Uterus (tissue), 3 donors: ENCODE measurements at regions not wholly inside any gene's neighbourhood (a gene's known extent, or its start where the extent isn't known, plus 50 kb on each side); places are given as distances from the start of the nearest gene placed in this dataset.

ENCODE experiments used
- DNase-seq, 2 donors: peaks; one replicate each; pipeline ENCODE4 v3.0.0-alpha.2; 2019 to 2020
- H3K27ac ChIP-seq, 2 donors: fragments of 200-600 bp; sonication (generic); 1 replicate in 1 of 2; 2 replicates in 1 of 2; pipeline ENCODE4 v1.5.1; 2016 to 2018
- H3K27me3 ChIP-seq, 2 donors: fragments of 200-600 bp; sonication (generic); one replicate each; pipeline ENCODE4 v1.5.1; 2018 to 2019; ENCODE audit warnings: control low read depth in 1 of 2
- H3K36me3 ChIP-seq, 2 donors: fragments of 200-600 bp; sonication (generic); one replicate each; pipeline ENCODE4 v1.5.1; 2019; ENCODE audit warnings: control low read depth in 1 of 2
- H3K4me1 ChIP-seq, 2 donors: fragments of 200-600 bp; sonication (generic); one replicate each; pipeline ENCODE4 v1.5.1; 2018 to 2019; ENCODE audit warnings: control low read depth in 1 of 2
- H3K4me3 ChIP-seq, 2 donors: fragments of 200-600 bp; sonication (generic); 1 replicate in 1 of 2; 2 replicates in 1 of 2; pipeline ENCODE4 v1.5.1; 2018 to 2019; ENCODE audit warnings: mild to moderate bottlenecking in 1 of 2
- H3K9me3 ChIP-seq, 2 donors: fragments of 200-600 bp; sonication (generic); one replicate each; pipeline ENCODE4 v1.5.1; 2019; ENCODE audit warnings: control low read depth in 1 of 2
- CTCF ChIP-seq, 4 experiments: fragments of 200-600 bp in 2 of 4; fragments of 450-650 bp in 2 of 4; sonication (generic) in 2 of 4; IDR thresholded peaks; one replicate each; pipeline ENCODE4 v1.5.1; 2016 to 2019; ENCODE audit warnings: antibody characterized with exemption in 4 of 4, mild to moderate bottlenecking in 2 of 4, moderate library complexity in 1 of 4
- POLR2A ChIP-seq, 2 donors: fragments of 450-650 bp; IDR thresholded peaks; one replicate each; pipeline ENCODE4 v1.6.1; 2016; ENCODE audit warnings: antibody characterized with exemption in 2 of 2, mild to moderate bottlenecking in 1 of 2, moderate library complexity in 1 of 2
- intact Hi-C: fragments of 100-400 bp; cut with DNase I; formaldehyde crosslinking; loops from one replicate; pipeline ENCODE4 v1.15.1; 2023; ENCODE audit warnings: low total_unique reads
- donor health status: DM: yes; HTN: yes; CAD: no.

DNA sequence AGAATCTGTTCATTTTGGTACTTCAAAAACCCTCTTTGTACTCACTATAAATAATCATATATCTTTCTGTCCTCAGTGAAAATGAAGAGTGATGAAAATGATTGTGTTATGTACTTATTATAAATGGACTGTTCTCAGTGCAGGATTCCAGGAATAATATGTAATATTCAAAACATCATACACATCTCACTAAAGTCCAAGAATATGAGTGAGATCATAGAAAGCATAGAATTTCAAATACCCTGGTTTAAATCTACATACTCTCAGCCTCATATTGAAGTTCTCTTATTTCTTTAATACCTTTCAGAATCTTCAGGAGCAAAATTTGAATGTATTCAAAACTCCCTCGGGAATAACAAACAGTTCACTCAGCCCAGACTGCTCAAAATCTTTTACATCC, 868.0 kb downstream of the SLITRK6 start:
- no peaks in the 10 kb centered on the region for H3K4me1 ChIP-seq
- no peaks in the 10 kb centered on the region for H3K36me3 ChIP-seq
- intact Hi-C loops: no loop called here

GRCh38 chr13:84927442-84928169, 871.6 kb downstream of the SLITRK6 start:
- Histone ChIP-seq H3K27ac (no peak overlapping the region), H3K4me1 (no peaks in the 10 kb centered on the region), H3K4me3 (no peak overlapping the region), H3K9me3 (no peaks in the 10 kb centered on the region), H3K36me3 (no peaks in the 10 kb centered on the region), H3K27me3 (no peaks in the 10 kb centered on the region)
- no peak for DNase-seq
- TF ChIP-seq POLR2A (IDR thresholded peaks at IDR 0.05): no peak
- no peak for TF ChIP-seq CTCF (IDR thresholded peaks at IDR 0.05)
- intact Hi-C loops: no loop called here

More for the DNA sequence above, 868.0 kb downstream of the SLITRK6 start:
- Histone ChIP-seq H3K9me3 (no peaks in the 10 kb centered on the region), H3K27ac (no peak overlapping the region), H3K27me3 (no peaks in the 10 kb centered on the region), H3K4me3 (no peak overlapping the region)
- TF ChIP-seq POLR2A (IDR thresholded peaks at IDR 0.05): no peak
- no peak for TF ChIP-seq CTCF (IDR thresholded peaks at IDR 0.05)
- no peak for DNase-seq

GRCh38 chr13:84925443-84925842, 873.8 kb downstream of the SLITRK6 start:
- intact Hi-C loops: no loop called here
- H3K27ac ChIP-seq: no peak overlapping the region
- no peak for DNase-seq
- TF ChIP-seq POLR2A (IDR thresholded peaks at IDR 0.05) (no peak), CTCF (IDR thresholded peaks at IDR 0.05) (no peak)
- no peaks in the 10 kb centered on the region for H3K9me3 ChIP-seq
- H3K27me3 ChIP-seq: no peaks in the 10 kb centered on the region
- no peaks in the 10 kb centered on the region for H3K36me3 ChIP-seq
- no peak overlapping the region for H3K4me3 ChIP-seq
- no peaks in the 10 kb centered on the region for H3K4me1 ChIP-seq

- intact Hi-C loops: no loop called here
- Histone ChIP-seq H3K4me3 (no peak overlapping the region), H3K27ac (no peak overlapping the region), H3K9me3 (no peaks in the 10 kb centered on the region), H3K4me1 (no peaks in the 10 kb centered on the region), H3K36me3 (no peaks in the 10 kb centered on the region), H3K27me3 (no peaks in the 10 kb centered on the region)
- TF ChIP-seq POLR2A (IDR thresholded peaks at IDR 0.05): no peak
- no peak for TF ChIP-seq CTCF (IDR thresholded peaks at IDR 0.05)
- DNase-seq: no peak
Observed at GRCh38 chr13:84923831-84924230, 875.4 kb downstream of the SLITRK6 start.

DNA sequence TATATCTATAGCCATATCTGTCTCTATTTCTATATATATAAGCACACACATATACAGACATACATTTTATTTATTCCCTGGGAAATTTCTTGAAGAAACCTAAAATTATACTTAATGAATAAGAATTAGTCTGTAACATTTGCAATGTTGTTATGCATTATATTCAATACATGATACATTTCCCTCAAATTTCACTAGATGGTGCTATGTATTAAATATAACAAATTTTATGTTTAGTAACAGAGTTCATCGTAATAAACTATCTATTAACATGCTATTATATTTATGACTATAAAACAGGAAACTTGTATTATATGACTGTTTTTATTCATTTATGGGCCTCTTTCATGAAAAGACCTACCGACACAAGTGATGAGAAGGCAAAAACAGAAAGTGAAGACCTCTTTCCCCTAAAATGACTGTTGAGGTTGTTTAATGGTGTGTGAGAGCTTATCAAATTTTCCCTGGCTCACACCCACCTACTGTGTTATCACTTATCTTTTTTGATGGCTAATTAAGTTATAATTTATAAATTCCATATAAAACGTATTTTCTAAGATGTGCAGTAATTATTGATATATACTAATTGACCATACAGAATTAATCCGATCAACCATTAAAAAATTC, 881.9 kb downstream of the SLITRK6 start:
- no peaks in the 10 kb centered on the region for H3K4me1 ChIP-seq
- no peaks in the 10 kb centered on the region for H3K9me3 ChIP-seq
- H3K27ac ChIP-seq: no peak overlapping the region
- no peak for TF ChIP-seq POLR2A (IDR thresholded peaks at IDR 0.05)
- peak in 1 of 4 experiments; percentile 31 for TF ChIP-seq CTCF (IDR thresholded peaks at IDR 0.05)
- intact Hi-C loops: no loop called here
- no peak overlapping the region for H3K4me3 ChIP-seq
- no peaks in the 10 kb centered on the region for H3K27me3 ChIP-seq
- DNase-seq: no peak
- no peaks in the 10 kb centered on the region for H3K36me3 ChIP-seq
